Fibroblast of mammary gland (primary cell): ENCODE measurements at regions not wholly inside any gene's neighbourhood (a gene's known extent, or its start where the extent isn't known, plus 50 kb on each side); places are given as distances from the start of the nearest gene placed in this dataset.

Source experiments
- DNase-seq: peaks from one replicate; pipeline ENCODE4 v3.0.0-alpha.2; 2010; ENCODE audit warnings: low read depth
- H3K4me3 ChIP-seq: 2 replicates; pipeline ENCODE4 v1.5.1; 2011; ENCODE audit warnings: low read depth, mild to moderate bottlenecking, low read length, moderate library complexity; ENCODE audit not compliant: control insufficient read depth
- CTCF ChIP-seq: conservative IDR thresholded peaks from 2 replicates; pipeline ENCODE4 v1.5.1; 2011; ENCODE audit warnings: low read depth, low read length, inconsistent platforms; ENCODE audit not compliant: control insufficient read depth, insufficient read depth

GRCh38 chr17:63124958-63125357 lies 158.9 kb downstream of the TANC2 start:
- H3K4me3 ChIP-seq, result no peak overlapping the region
- TF ChIP-seq CTCF, result no peak

GRCh38 chr17:63125987-63126386 lies 160.0 kb downstream of the TANC2 start:
- no peak for DNase-seq
- TF ChIP-seq CTCF, result no peak
- H3K4me3 ChIP-seq, result no peak overlapping the region

More at GRCh38 chr17:63124958-63125357, 158.9 kb downstream of the TANC2 start:
- no peak for DNase-seq

GRCh38 chr17:63126607-63127006 lies 160.6 kb downstream of the TANC2 start:
- peak; percentile 11 for DNase-seq

GRCh38 chr17:63132459-63132911 lies 166.4 kb downstream of the TANC2 start:
- H3K4me3 ChIP-seq, result no peak overlapping the region
- TF ChIP-seq CTCF, result no peak
- DNase-seq, result no peak

More at GRCh38 chr17:63126607-63127006, 160.6 kb downstream of the TANC2 start:
- H3K4me3 ChIP-seq, result no peak overlapping the region
- TF ChIP-seq CTCF, result no peak

GRCh38 chr17:63133491-63133890 lies 167.5 kb downstream of the TANC2 start:
- TF ChIP-seq CTCF, result no peak
- no peak overlapping the region for H3K4me3 ChIP-seq
- DNase-seq, result no peak

GRCh38 chr17:63134867-63135266 lies 168.8 kb downstream of the TANC2 start:
- no peak overlapping the region for H3K4me3 ChIP-seq
- no peak for DNase-seq
- no peak for TF ChIP-seq CTCF
